A549 (cell line): ENCODE measurements at regions not wholly inside any gene's neighbourhood (a gene's known extent, or its start where the extent isn't known, plus 50 kb on each side); places are given as distances from the start of the nearest gene placed in this dataset.

ENCODE experiments used
- ATAC-seq, 2 experiments: fragments of 200-7000 bp in 1 of 2; fragments of >200 bp in 1 of 2; cut with Nextera tagmentation in 1 of 2; cut with Tn5 transposase in 1 of 2; 3 replicates each; pipeline versions ENCODE4 v1.8.0 to v1.9.1; 2018 to 2020; ENCODE audit warnings: mild to moderate bottlenecking in 1 of 2, moderate library complexity in 1 of 2
- CTCF ChIA-PET: fragments of 300-600 bp; sonication (Branson Sonifier 250); formaldehyde crosslinking; extraction: SDS; loops from one replicate; lab custom pipeline; 2021; ENCODE audit warnings: antibody characterized with exemption, inconsistent platforms; lab: Yijun Ruan, JAX
- POLR2A ChIA-PET: fragments of 350-600 bp; formaldehyde crosslinking; extraction: SDS; loops from one replicate; lab custom pipeline; 2021; ENCODE audit warnings: antibody characterized with exemption, inconsistent platforms; lab: Yijun Ruan, JAX
- DNase-seq, 2 experiments: peaks; one replicate each; pipeline versions ENCODE4 v3.0.0 to v3.0.0-alpha.2; 2011 to 2016; ENCODE audit warnings: low read depth in 1 of 2, low spot score in 1 of 2
- FAIRE-seq: peaks from 2 replicates; lab custom pipeline; 2011; peaks lifted over from hg19 to GRCh38; lab: Jason Lieb, UNC
- H3K27ac ChIP-seq, 2 experiments: fragments of >200 bp; sonication (Bioruptor Twin); formaldehyde crosslinking; 3 replicates each; pipeline ENCODE4 v1.5.1; 2016 to 2017
- H3K4me1 ChIP-seq: fragments of >200 bp; sonication (Bioruptor Twin); formaldehyde crosslinking; 3 replicates; pipeline ENCODE4 v1.6.1; 2016
- H3K4me2 ChIP-seq: fragments of >200 bp; sonication (Bioruptor Twin); formaldehyde crosslinking; 3 replicates; pipeline ENCODE4 v1.6.1; 2016
- H3K4me3 ChIP-seq: fragments of >200 bp; sonication (Bioruptor Twin); formaldehyde crosslinking; 3 replicates; pipeline ENCODE4 v1.5.1; 2016
- H3K9me3 ChIP-seq: fragments of >200 bp; sonication (Bioruptor Twin); formaldehyde crosslinking; 3 replicates; pipeline ENCODE4 v1.6.1; 2016
- BCL3 ChIP-seq: fragments of >200 bp; sonication (Bioruptor Twin); formaldehyde crosslinking; IDR thresholded peaks from 3 replicates; pipeline ENCODE4 v1.6.1; 2016
- BHLHE40 ChIP-seq: IDR thresholded peaks from 2 replicates; pipeline ENCODE4 v1.6.1; 2012; ENCODE audit warnings: low read depth, low read length, inconsistent platforms
- CTCF ChIP-seq: fragments of >200 bp; sonication (Bioruptor Twin); formaldehyde crosslinking; IDR thresholded peaks from 3 replicates; pipeline ENCODE4 v1.5.1; 2016
- E2F6 ChIP-seq: IDR thresholded peaks from 2 replicates; pipeline ENCODE4 v1.6.1; 2012; ENCODE audit warnings: low read depth, borderline replicate concordance
- EHF ChIP-seq: fragments of 250-450 bp; sonication (Bioruptor Pico); IDR thresholded peaks from 2 replicates; pipeline ENCODE4 v1.5.0; 2020; ENCODE audit warnings: mild to moderate bottlenecking
- EHMT2 ChIP-seq: fragments of 200-600 bp; sonication (generic); IDR thresholded peaks from 2 replicates; pipeline ENCODE4 v1.6.1; 2016; ENCODE audit warnings: antibody characterized with exemption, low read depth, mild to moderate bottlenecking, moderate library complexity
- HDAC2 ChIP-seq: fragments of 200-600 bp; sonication (generic); IDR thresholded peaks from 2 replicates; pipeline ENCODE4 v1.6.1; 2016
- HMGXB4 ChIP-seq: fragments of 250-450 bp; sonication (Bioruptor Pico); IDR thresholded peaks from 2 replicates; pipeline ENCODE4 v1.5.0; 2021; ENCODE audit warnings: mild to moderate bottlenecking, moderate library complexity, borderline replicate concordance
- HOXA7 ChIP-seq: fragments of 250-450 bp; sonication (Bioruptor Pico); IDR thresholded peaks from 2 replicates; pipeline ENCODE4 v1.5.0; 2020; ENCODE audit warnings: mild to moderate bottlenecking, moderate library complexity
- HOXB5 ChIP-seq: fragments of 250-450 bp; sonication (Bioruptor Pico); IDR thresholded peaks from 2 replicates; pipeline ENCODE4 v1.5.0; 2020; ENCODE audit warnings: mild to moderate bottlenecking, moderate library complexity
- NFE2L2 ChIP-seq: fragments of 150-350 bp; conservative IDR thresholded peaks from 2 replicates; pipeline ENCODE4 v1.6.1; 2014; ENCODE audit warnings: low read length
- NPAS2 ChIP-seq: fragments of 250-450 bp; sonication (Bioruptor Pico); IDR thresholded peaks from 2 replicates; pipeline ENCODE4 v1.8.0; 2022; ENCODE audit warnings: mild to moderate bottlenecking, moderate library complexity, borderline replicate concordance
- PHF8 ChIP-seq: fragments of 200-600 bp; sonication (generic); IDR thresholded peaks from 2 replicates; pipeline ENCODE4 v1.6.1; 2016; ENCODE audit warnings: low read depth, mild to moderate bottlenecking, antibody characterized with exemption, moderate library complexity, borderline replicate concordance
- POLR2A ChIP-seq: IDR thresholded peaks from 2 replicates; pipeline ENCODE4 v1.6.1; 2012; ENCODE audit warnings: mild to moderate bottlenecking, low read length
- RAD21 ChIP-seq, 2 experiments: fragments of >200 bp in 1 of 2; sonication (Bioruptor Twin) in 1 of 2; formaldehyde crosslinking in 1 of 2; IDR thresholded peaks in 1 of 2; conservative IDR thresholded peaks in 1 of 2; 2 replicates in 1 of 2; 3 replicates in 1 of 2; pipeline ENCODE4 v1.6.1; 2012 to 2018; ENCODE audit warnings: inconsistent platforms in 1 of 2
- RARB ChIP-seq: fragments of 250-450 bp; sonication (Bioruptor Pico); IDR thresholded peaks from 2 replicates; pipeline ENCODE4 v1.8.0; 2021; ENCODE audit warnings: mild to moderate bottlenecking, moderate library complexity
- REST ChIP-seq: fragments of 200-600 bp; sonication (generic); IDR thresholded peaks from 2 replicates; pipeline ENCODE4 v1.6.1; 2016; ENCODE audit warnings: antibody characterized with exemption, mild to moderate bottlenecking, moderate library complexity
- RFX5 ChIP-seq: fragments of 450-650 bp; IDR thresholded peaks from 2 replicates; pipeline ENCODE4 v1.7.1; 2014; ENCODE audit warnings: antibody characterized with exemption, mild to moderate bottlenecking, moderate library complexity
- SMC3 ChIP-seq: fragments of >200 bp; sonication (Bioruptor Twin); formaldehyde crosslinking; IDR thresholded peaks from 3 replicates; pipeline ENCODE4 v1.6.1; 2018; ENCODE audit warnings: inconsistent platforms
- USF2 ChIP-seq: fragments of 450-650 bp; IDR thresholded peaks from 2 replicates; pipeline ENCODE4 v1.6.1; 2014; ENCODE audit warnings: antibody characterized with exemption
- ZNF302 ChIP-seq: fragments of 250-450 bp; sonication (Bioruptor Pico); IDR thresholded peaks from 2 replicates; pipeline ENCODE4 v1.9.0; 2021; ENCODE audit warnings: inconsistent platforms, mild to moderate bottlenecking, moderate library complexity
- ZSCAN20 ChIP-seq: fragments of 250-450 bp; sonication (Bioruptor Pico); IDR thresholded peaks from 2 replicates; pipeline ENCODE4 v1.8.0; 2022; ENCODE audit warnings: mild to moderate bottlenecking, moderate library complexity
- WGBS: methylation state at CpG from one replicate; pipeline ENCODE4 v1.1.6; 2017; ENCODE audit errors: missing lambda C conversion rate; 5-methylcytosine and 5-hydroxymethylcytosine counted together

GRCh38 chr17:73956169-73956568, 247.3 kb upstream of the RPL38 start (continued):
- TF ChIP-seq HDAC2 (no peak), NPAS2 (CRISPR knock-in tag) (no peak), BCL3 (no peak), ZNF302 (no peak), RARB (CRISPR knock-in tag) (no peak), PHF8 (no peak)

- FAIRE-seq, result peak; percentile 18
- 30% methylated on average over 13 of the region's 15 CpGs for WGBS
- Histone ChIP-seq H3K4me1 (peaks cover 4% of the 10 kb centered on the region; the same call in 1 of the 3 replicates), H3K27ac (no peak overlapping the region; a peak in 1 of 6 replicates), H3K9me3 (peaks cover 5% of the 10 kb centered on the region; the same call in 2 of the 3 replicates), H3K4me2 (no peak overlapping the region), H3K4me3 (no peak overlapping the region)
- POLR2A ChIA-PET, result no interaction called here
- CTCF ChIA-PET, result interaction anchor here (0.8 to 4.5 kb wide), 25 partner anchors 9 to 704 kb away, joined by 3 to 44 read pairs (median 3); partner anchors contain the start of gene SDK2
- DNase-seq, result peak; percentile 78 to 88
- ATAC-seq, result peak; percentile 75 to 91
- TF ChIP-seq EHF (no peak), E2F6 (no peak), SMC3 (peak; percentile 84), RAD21 (conservative IDR thresholded peaks at IDR 0.05 in 1 of 2, IDR thresholded peaks at IDR 0.05 in 1 of 2) (peak; percentile 88 to 91), CTCF (peak; percentile 72), HDAC2 (no peak)
Observed at GRCh38 chr17:73956595-73957465, 246.6 kb upstream of the RPL38 start.

GRCh38 chr17:73957564-73957963, 245.9 kb upstream of the RPL38 start:
- POLR2A ChIA-PET, result no interaction called here
- Histone ChIP-seq H3K4me1 (peaks cover 4% of the 10 kb centered on the region; the same call in 1 of the 3 replicates), H3K4me2 (no peak overlapping the region), H3K9me3 (peaks cover 7% of the 10 kb centered on the region; the same call in 2 of the 3 replicates), H3K4me3 (no peak overlapping the region), H3K27ac (no peak overlapping the region)
- no peak for ATAC-seq
- no peak for FAIRE-seq
- WGBS, result 31% methylated on average over 6 of the region's 6 CpGs
- TF ChIP-seq HOXA7 (CRISPR knock-in tag) (no peak), HOXB5 (CRISPR knock-in tag) (no peak), HMGXB4 (no peak), NFE2L2 (no peak), POLR2A (no peak), EHMT2 (no peak), REST (no peak), USF2 (no peak), ZSCAN20 (no peak), BHLHE40 (no peak), RFX5 (no peak), PHF8 (no peak), EHF (no peak), E2F6 (no peak)
- DNase-seq, result no peak
- CTCF ChIA-PET, result interaction anchor here (0.8 to 4.5 kb wide), 12 partner anchors 9 to 527 kb away, joined by 3 to 44 read pairs (median 3); partner anchors contain the start of gene SDK2
